SH-SY5Y (cell line): ENCODE measurements at regions not wholly inside any gene's neighbourhood (a gene's known extent, or its start where the extent isn't known, plus 50 kb on each side); places are given as distances from the start of the nearest gene placed in this dataset.

Experiments used
- GATA2 ChIP-seq: IDR thresholded peaks from 2 replicates; pipeline ENCODE4 v1.6.1; 2011; ENCODE audit warnings: mild to moderate bottlenecking, low read depth, low read length
- GATA3 ChIP-seq: IDR thresholded peaks from 2 replicates; pipeline ENCODE4 v1.6.1; 2011; ENCODE audit warnings: low read depth, mild to moderate bottlenecking, low read length, moderate library complexity

- no peak for TF ChIP-seq GATA2
- no peak for TF ChIP-seq GATA3
Measured at GRCh38 chr7:23913016-23913415, 203.0 kb downstream of the STK31 start.
